ENCODE measurements at regions not wholly inside any gene's neighbourhood (a gene's known extent, or its start where the extent isn't known, plus 50 kb on each side); places are given as distances from the start of the nearest gene placed in this dataset.

DNA sequence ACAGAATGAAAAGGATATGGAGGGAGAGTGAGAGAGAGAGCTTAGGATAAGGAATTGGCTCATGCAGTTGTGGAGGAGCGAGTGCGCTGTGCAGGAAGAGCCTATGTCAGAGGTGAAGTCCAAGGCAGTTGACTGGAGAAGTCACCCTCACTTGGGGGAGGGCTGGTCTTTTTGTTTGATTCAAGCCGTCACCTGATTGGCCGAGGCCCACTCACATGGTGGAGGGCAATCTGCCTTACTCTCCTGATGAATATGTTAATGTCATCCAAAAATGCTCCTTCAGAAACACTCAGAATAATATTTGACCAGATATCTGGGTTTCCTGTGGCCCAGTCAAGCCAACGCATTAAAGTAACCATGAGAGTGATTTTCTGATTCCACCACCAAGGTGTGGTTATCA, 131.7 kb downstream of the KATNIP start:
- DNase-seq (ENCODE audit: low read depth in 2 of 2), result no peak

DNA sequence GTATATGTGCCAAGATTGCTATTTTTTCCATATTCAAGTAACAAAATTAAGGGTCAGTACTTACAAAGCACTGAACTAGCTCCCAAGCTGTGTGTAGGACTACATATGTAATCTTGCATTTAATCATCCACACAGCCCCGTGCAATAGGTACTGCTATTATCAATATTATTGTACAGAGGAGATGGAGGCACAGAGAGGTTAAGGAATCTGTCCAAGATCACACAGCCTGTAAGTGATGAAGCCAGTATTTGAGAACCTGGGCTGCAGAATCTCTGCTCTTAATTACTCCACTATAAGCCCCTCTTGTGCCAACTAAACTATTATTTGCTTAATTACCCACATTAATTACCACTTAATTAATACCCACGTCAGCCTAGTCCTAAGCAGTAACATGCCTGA, 134.1 kb downstream of the KATNIP start:
- DNase-seq (ENCODE audit: low read depth in 2 of 2), result no peak

DNA sequence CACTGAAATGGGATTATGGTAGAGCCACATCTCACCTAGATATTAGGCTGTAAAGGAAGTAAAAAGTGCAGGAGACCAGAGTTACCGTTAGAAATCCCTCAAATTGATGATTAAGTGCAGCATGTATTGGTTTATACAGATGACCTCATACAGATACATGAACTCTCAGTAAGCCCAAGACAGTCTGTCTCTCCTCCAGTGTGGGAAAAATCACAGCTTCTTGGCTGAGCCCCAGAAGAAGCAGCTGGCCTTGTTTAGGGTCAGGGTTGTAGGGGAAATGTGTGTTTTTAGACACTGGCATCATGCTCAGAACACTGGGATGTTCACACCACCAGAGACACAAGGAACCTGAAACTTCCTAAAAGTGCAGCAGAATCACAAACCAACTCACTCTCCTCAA, 135.9 kb downstream of the KATNIP start:
- DNase-seq (ENCODE audit: low read depth in 2 of 2), result peak in 1 of 2 experiments; percentile 4

DNA sequence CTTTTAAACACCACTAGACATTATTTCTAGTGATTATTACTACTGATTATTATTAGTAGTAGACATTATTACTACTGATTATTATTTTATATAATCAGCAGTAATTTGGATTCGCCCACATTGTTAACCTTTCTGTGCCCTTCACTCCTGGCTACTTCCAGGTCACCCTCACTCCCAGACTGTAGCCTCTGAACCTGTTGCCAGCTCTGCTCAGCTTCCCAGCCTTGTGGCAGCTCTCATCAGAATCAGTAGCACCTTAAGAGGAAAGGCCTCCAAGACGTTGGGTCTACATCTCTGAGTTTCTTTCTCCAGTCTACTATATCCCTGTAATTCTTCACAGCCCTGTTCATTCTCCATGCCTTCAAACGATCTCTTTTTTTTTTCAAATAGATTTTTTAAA, 137.0 kb downstream of the KATNIP start:
- no peak for DNase-seq (ENCODE audit: low read depth in 2 of 2)

DNA sequence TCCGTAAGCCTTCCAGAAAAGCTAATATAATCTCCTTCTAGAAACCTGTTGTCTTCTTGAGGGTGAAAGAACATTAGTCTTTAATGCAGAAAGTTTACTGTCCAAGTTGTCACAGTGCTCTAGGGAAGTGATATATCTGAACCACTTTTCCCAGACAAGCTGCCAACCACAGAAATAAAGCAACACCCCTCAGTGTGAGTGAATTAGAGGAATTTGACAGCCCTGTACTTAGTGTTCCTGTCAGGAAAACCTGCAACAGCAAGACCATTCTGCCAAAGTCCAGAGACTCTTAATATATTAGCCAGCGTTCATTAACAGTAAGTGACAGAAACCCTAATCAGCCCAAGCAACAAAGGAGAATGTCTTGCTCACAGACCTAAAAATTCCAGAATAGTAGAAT, 137.7 kb downstream of the KATNIP start:
- no peak for DNase-seq (ENCODE audit: low read depth in 2 of 2)

DNA sequence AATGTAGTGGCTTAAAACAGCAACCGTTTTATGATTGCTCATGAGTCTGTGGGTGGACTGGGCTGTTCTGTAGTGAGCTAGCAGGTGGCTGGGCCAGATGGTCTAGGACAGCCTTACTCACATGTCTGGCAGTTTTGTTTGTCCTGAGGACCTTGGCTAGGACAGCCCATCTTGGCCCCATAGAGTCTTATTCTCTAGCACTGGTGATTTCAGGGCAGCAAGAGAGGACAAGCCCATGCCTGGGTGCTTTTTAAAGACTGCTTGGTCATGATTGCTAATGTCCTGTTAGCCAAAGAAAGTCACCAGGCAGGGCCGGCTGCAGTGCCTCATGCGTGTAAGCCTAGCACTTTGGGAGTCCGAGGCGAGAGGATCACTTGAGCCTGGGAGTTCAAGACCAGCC, 139.8 kb downstream of the KATNIP start:
- no peak for DNase-seq (ENCODE audit: low read depth in 2 of 2)

DNA sequence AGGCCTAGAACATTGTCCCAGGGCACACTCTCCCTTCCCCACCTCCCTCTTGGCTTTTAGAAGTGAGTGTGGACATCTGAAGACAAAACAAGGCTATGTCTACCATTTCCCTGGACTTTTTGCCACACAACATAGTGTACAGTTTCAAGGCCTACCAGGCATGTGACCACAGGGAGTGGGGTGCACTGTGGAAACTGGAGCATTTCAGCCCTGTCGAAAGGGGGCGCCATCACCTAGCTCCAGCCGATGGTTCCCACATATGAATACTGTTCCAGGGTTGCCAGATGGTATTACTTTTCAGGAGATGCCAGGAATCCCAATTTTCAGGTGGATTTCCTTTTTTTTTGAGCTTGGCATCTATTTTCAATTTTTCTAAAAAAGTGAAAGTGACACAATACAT, 140.7 kb downstream of the KATNIP start:
- DNase-seq (ENCODE audit: low read depth in 2 of 2), result no peak

DNA sequence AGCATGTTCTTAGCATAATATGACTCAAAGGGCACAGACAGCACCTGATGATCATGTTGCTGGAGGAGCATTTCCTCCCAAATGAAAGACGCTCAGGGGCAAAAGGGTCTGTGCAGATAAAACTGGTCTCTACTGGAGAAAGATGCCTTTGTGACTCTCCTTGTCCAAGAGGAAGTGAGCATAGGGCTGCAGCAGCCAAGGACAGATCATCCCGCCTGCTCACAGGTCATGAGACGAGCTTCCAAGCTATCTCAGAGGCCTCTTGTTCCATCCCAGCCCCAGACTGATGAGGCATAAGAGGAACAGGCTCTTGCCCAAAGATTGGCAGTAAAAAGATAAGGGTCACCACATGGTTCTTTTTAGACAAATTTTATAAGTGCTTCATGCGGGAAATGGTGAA, 141.8 kb downstream of the KATNIP start:
- DNase-seq (ENCODE audit: low read depth in 2 of 2), result no peak

DNA sequence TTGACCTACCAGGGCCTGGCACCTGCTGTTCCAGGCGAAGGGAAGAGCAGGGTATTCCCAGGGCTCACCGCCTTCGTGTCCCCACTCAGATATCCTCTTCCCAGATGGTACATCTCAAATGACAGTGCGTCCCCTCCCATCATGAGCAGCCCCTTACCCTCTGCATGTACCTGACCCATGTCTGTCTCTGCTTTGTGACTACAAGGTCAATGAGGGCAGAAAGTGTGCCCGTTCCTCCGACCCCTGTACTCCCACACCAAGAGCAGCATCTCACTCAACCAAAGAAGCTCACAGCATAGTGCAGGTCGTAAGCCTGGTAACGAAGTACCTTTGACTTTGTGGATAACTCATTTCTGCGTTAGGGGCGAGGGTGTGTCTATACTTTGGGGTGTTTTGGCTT, 142.6 kb downstream of the KATNIP start:
- DNase-seq (ENCODE audit: low read depth in 2 of 2), result no peak

DNA sequence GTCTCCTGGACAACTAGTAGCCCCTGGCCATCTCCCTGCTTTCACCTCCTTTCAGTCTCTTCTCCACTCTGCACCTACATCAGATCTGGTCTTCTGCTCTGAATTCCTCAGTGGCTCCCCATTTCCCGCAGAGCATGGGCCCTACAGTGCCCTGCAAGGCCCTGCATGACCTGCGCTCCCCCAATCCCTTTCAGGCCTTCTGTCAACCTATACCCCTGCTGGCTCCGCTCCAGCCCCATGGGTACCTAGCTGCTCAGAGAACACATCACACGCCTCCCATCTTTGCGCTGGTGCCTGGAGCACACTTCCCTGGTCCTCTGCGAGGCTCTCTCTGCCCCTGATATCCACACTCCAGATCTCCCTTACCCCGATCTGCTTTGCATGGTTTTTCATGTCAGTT, 145.2 kb downstream of the KATNIP start:
- no peak for DNase-seq (ENCODE audit: low read depth in 2 of 2)

DNA sequence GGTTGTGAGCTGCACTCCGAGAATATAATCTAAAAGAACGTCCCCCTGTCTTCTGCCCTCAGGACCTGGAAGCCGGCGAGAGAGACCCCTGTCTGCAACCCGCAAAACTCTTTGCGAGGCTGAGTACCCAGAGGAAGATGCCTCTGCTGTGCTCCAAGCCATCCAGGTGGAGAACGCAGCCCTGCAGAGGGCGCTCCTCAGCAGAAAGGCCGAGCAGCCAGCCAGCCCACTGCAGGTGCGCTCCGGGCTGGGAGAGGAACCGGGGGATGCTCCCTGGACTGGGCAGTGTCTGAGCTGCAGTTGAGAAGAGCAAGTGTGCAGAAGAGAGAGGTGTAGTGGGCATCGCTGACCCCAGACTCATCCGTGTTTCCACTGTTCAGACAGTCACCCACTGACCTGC, 148.3 kb downstream of the KATNIP start:
- DNase-seq (ENCODE audit: low read depth in 2 of 2), result no peak

DNA sequence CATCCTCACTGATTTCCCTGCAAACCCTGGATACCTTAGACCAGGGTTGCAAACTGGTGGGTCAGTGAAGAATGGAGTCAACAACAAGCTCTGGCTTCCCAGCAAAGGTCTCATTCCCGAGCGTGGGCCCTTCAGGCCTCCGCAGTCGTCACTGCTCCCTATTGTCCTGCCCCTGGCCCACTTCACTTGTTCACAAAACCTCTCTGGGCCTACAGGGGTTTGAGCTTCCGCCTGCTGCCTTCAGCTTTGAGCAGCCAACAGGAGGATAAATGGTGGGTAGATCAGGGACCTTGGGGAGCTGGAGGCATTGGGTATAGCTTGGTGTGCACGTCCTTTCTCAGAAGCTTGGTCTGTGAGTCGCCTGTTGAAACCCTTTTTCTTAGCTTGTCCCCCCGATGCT, 148.8 kb downstream of the KATNIP start:
- no peak for DNase-seq (ENCODE audit: low read depth in 2 of 2)

DNA sequence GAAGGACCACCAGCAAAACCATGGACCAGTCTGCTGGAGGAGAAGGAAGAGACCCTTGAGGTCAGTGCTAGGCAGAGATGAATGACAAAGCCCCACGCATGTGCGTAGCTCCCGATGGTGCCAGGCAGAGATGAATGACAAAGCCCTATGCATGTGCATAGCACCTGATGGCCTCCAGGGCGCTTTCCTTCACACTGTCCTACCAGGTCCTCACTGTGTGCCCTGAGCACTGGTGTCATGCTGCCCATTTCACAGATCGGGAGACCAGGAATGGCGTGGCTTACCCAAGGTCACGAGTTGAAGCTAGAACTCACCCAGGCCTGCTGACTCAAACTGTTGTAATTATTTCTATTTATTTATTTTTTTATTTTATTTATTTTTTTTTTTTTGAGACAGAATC, 149.6 kb downstream of the KATNIP start:
- no peak for DNase-seq (ENCODE audit: low read depth in 2 of 2)

DNA sequence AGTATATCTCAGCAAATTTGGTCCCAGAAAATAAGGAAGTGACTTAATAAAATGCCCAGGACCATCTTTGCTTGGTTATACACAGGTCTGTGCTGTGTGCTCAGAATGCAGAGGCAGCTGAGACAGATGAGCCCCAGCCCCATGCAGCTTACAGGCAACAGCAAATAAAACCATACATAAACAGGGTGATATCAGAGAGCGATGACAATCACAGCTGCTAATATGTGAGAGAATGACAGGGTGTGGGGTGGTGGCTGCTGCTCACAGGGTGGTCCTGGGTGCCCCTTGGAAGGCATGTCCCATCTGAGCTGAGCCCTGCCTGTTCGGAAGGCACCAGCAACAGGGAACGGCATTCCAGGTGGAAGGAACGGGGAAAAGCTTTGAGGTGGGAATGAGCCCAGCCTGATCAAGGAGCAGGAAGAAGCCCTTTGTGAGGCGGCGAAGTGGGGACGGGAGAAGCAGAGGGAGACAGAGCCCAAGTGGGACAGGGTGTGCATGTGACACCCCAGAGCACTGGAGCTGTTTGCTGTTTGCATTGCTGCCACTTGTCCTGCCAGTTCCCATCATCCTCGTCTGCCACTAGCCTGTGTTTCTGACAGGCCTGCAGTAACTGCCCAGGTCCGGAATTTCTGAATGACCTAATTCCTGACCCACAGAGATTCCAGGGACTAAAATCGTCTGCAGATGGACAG, 150.5 kb downstream of the KATNIP start:
- DNase-seq (ENCODE audit: low read depth in 2 of 2), result no peak

DNA sequence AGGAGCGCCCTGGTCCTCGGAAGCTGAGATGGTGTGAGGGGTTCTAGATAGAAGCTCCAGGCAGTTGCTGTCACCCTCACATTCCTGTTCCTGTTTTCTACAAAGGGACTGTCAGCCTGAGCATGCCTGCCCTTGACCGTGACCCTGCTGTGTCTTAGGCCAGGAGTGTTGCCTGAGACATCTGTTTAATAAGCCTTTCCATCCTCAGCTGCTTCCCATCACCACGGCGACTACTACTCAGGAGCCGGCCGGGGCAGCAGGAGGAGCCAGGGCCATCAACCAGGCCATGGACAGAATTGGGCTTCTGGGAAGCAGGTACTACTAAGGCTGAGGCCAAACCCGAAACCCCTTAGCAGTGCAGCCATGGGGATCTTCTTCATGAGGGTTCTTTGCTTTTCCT, 151.4 kb downstream of the KATNIP start:
- DNase-seq (ENCODE audit: low read depth in 2 of 2), result no peak

DNA sequence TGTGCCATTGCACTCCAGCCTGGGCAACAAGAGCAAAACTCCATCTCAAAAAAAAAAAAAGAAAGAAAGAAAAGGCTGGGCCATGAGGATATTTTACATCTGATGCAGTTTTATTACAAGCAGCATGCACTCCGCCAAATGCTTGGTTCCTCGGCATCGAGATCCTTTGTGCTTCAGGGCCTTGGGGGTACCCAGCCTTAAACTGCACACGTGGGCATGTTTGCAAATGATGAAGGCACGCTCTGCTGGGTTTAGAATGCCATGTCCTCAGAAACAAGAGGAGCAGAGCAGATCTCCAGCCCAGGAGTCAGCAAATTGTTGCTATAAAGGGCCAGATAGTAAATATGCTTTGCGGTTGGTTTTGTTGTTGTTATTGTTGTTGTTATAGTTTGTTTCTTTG, 153.2 kb downstream of the KATNIP start:
- DNase-seq (ENCODE audit: low read depth in 2 of 2), result no peak

DNA sequence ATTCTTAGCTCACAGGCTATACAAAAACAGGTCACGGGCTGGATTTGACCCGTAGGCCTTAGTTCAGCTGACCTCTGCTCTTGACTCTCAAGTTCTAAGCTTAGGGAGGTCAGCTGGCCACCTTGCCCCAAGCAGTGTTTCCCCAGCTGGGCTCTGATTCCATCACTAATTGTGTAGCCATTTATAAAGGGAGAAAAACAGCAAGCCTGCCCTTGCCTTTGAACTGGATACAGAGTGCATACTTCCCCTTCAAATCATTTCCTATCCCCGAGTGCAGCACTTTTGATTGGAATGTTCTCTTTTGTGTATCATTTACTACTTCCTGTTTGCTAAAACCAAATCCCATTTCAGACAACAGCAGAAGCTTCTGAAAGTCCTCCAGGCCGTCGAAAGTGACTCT, 153.6 kb downstream of the KATNIP start:
- peak in 1 of 2 experiments; percentile 3 for DNase-seq (ENCODE audit: low read depth in 2 of 2)

DNA sequence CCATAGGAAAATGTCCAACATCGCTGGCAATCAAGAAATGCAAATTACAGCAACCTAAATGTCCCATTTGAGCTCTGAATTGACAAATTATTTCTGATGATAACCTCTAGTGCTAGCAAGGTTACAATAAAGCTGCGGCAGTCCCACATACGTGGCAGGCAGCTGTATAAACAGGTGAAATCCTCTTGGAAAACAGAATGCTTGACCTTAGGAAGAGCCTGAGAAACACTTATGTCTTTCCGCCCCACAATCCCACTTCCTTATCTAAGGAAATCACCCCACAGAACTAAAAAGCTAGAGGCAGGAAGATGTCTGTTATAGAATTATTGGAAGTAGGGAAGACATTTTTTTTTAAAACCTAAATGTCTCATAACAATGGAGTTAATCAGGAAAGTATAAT, 154.3 kb downstream of the KATNIP start:
- no peak for DNase-seq (ENCODE audit: low read depth in 2 of 2)

DNA sequence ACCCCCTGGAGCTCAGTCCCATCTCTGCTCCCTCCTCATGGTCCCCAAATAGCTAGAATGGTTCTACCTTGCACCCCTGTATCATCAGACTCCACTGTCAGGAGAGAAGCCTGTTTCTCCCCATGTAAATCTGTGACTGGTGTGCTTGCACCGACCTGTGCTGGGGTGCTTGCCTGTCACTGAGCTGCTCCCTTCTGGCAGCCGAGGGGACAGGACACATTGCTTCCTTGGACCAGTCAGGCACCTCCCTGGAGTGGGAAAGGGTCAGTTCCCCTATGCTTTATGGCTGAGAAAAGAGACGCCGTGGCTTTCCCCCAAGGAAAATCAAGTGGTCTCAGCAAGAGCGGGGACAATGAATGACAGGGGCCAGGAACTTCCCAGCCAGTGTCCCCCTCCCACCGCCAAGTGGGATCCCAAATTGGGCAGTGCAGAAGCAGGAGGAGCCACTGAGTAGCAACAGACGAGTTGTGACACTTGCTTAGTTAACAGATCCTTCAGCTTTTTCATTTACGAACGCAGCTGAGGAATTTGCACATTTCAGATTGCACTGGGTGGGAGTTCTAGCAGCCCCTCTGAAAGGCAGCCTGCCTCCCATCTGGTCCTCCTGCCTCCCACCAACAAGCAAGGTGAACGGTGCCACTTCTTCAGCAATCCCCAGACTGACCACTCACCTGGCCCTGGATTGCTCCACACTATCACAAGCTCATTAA, 156.4 kb downstream of the KATNIP start:
- DNase-seq (ENCODE audit: low read depth in 2 of 2), result no peak

DNA sequence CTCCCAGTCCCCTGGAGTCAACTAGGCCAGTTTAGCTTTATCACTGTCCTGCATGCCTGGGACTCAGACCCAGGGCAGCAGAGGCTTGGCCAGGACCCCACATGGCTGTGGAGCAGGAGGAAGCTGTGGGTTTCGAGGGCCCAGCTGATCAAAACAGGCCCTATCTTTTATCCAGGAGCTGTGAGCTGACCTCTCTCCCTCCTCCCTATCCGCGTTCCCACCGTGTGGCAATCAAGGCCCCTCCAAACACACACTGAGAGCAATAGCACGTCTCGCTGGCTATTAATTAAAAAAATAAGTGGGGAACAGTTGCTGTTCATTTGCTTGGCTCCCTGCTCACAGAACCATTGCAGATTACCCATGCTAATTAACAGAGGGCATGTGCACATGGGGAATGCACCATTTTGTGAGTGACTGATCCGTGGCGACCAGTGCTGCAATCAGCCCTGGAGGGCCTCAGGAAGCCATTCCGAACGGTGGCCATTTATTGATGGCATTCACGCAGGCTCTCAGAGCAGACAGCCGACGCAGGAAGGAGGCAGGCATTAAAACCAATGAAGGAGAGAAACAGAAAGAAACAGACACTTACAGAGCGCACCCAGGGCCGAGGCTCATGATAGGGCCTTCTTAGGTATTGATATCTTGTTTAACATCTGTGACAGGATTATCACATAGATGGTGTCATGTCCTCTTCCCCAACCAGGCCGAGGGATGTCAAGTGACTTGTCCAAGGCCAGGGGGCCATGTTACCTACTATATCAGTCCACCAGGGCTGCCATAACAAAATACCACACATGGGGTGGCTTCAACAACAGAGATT, 157.1 kb downstream of the KATNIP start:
- DNase-seq (ENCODE audit: low read depth in 2 of 2), result no peak

DNA sequence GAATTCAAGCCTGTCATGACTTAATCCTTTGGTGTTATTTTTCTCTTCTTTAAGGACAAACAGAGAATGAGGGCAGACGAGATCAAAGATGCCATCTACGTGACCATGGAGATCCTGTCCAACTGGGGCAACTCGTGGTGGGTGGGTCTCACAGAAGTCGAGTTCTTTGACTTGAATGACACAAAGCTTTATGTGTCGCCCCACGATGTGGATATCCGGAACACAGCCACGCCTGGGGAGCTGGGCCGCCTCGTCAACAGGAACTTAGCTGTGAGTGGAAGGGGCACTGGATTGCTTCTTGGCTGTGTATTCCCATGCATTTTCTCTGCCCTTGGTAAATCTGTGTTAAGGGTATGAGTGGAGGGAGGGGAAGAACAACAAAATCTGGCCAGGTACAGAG, 158.7 kb downstream of the KATNIP start:
- DNase-seq (ENCODE audit: low read depth in 2 of 2), result no peak

DNA sequence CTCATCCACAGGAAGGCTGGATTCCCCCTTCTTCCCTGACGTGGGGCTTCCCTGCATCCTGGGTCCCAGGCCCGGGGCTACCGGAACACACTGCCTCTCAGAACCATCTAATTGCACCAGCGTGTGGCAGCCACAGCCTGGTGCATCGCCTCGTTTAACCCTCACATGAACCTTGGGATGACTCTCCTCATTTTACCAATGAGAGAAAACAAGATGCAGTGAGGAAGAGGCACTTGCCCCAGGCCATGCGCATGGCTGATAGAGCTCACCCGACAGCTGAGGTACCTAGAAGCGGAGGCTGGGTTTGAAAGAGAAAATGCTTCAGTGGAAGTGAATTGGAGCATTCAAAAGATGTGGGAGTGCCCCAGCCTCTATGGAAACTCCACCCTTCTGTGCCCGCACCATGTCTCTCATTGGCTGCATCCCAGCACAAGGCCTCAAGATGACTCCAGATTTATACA, 162.3 kb downstream of the KATNIP start:
- no peak for DNase-seq (ENCODE audit: low read depth in 2 of 2)

DNA sequence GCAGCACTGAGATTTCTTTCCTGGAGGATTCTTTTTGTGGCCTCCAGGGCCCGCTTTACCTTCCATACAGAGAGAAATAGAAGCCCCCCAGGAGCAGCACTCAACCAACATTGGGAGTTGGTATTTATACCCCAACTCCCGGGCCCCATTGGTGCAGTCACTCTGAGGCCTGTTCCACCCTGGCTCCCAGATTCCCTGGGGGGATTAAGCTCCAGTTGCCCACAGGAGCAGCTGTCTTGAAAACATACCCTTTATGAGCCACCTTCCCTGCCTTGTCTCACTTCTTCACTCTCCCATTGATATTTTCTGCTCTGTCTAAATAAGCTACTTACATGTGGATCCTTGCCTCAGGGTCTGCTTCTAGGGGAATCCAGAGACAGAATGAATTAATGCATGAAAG, 167.8 kb downstream of the KATNIP start:
- no peak for DNase-seq (ENCODE audit: low read depth in 2 of 2)

Measured in fibroblast of skin of left quadriceps (primary cell).